Stimulated activated CD8-positive, alpha-beta memory T cell treated with anti-CD3 and anti-CD28 coated beads, Interleukin-15, amount 100 ng/mL, for 4 hours (primary cell): ENCODE measurements at regions not wholly inside any gene's neighbourhood (a gene's known extent, or its start where the extent isn't known, plus 50 kb on each side); places are given as distances from the start of the nearest gene placed in this dataset.
"Not testable (repeated sequence)": the region's sequence is repeated elsewhere in the genome, so short reads cannot be mapped to it uniquely, and the experiment has no call there.

Source experiments
- DNase-seq, 2 donors: peaks; one replicate each; pipeline ENCODE4 v3.0.0-alpha.2; 2020; ENCODE audit warnings: low read depth in 2 of 2

- DNase-seq = no peak
Measured at GRCh38 chr1:29426701-29427279, 190.5 kb downstream of the PTPRU start.

- no peak for DNase-seq
Measured at GRCh38 chr1:29425631-29426030, 189.3 kb downstream of the PTPRU start.

- no peak for DNase-seq
Measured at GRCh38 chr1:29424266-29424665, 187.9 kb downstream of the PTPRU start.

GRCh38 chr1:29420202-29420601, 183.9 kb downstream of the PTPRU start:
- DNase-seq = no peak

GRCh38 chr1:29417971-29418370, 181.6 kb downstream of the PTPRU start:
- DNase-seq = no peak

GRCh38 chr1:29417147-29417858, 181.0 kb downstream of the PTPRU start:
- no peak for DNase-seq

- no peak for DNase-seq
Measured at GRCh38 chr1:29416267-29417146, 180.2 kb downstream of the PTPRU start.

- no peak for DNase-seq
Measured at GRCh38 chr1:29415861-29416260, 179.5 kb downstream of the PTPRU start.

GRCh38 chr1:29415156-29415830, 179.0 kb downstream of the PTPRU start:
- no peak for DNase-seq

GRCh38 chr1:29414086-29414485, 177.8 kb downstream of the PTPRU start:
- no peak for DNase-seq

GRCh38 chr1:29413661-29414060, 177.3 kb downstream of the PTPRU start:
- no peak for DNase-seq

- DNase-seq = no peak
Measured at GRCh38 chr1:29412591-29412990, 176.3 kb downstream of the PTPRU start.

GRCh38 chr1:29410476-29410875, 174.2 kb downstream of the PTPRU start:
- DNase-seq = no peak

- no peak for DNase-seq
Measured at GRCh38 chr1:29409616-29410015, 173.3 kb downstream of the PTPRU start.

GRCh38 chr1:29408831-29409605, 172.7 kb downstream of the PTPRU start:
- DNase-seq = no peak

GRCh38 chr1:29406814-29407213, 170.5 kb downstream of the PTPRU start:
- DNase-seq = no peak

GRCh38 chr1:29400203-29400602, 163.9 kb downstream of the PTPRU start:
- not testable (repeated sequence) for DNase-seq

GRCh38 chr1:29399465-29399864, 163.1 kb downstream of the PTPRU start:
- DNase-seq = no peak

GRCh38 chr1:29398431-29398830, 162.1 kb downstream of the PTPRU start:
- no peak for DNase-seq

GRCh38 chr1:29397981-29398380, 161.7 kb downstream of the PTPRU start:
- no peak for DNase-seq

GRCh38 chr1:29397256-29397590, 160.9 kb downstream of the PTPRU start:
- DNase-seq = no peak
